HEK293 (cell line): ENCODE measurements at regions not wholly inside any gene's neighbourhood (a gene's known extent, or its start where the extent isn't known, plus 50 kb on each side); places are given as distances from the start of the nearest gene placed in this dataset.

Experiments
- GFI1B ChIP-seq: fragments of 450-650 bp; formaldehyde crosslinking; IDR thresholded peaks from 2 replicates; pipeline ENCODE4 v1.5.1; 2016; ENCODE audit warnings: missing biosample characterization, missing genetic modification characterization
- GLIS2 ChIP-seq: fragments of 450-650 bp; formaldehyde crosslinking; IDR thresholded peaks from 2 replicates; pipeline ENCODE4 v1.5.1; 2016; ENCODE audit warnings: missing biosample characterization, missing genetic modification characterization
- HOXC10 ChIP-seq: sonication (generic); formaldehyde crosslinking; IDR thresholded peaks from 2 replicates; pipeline ENCODE4 v1.8.1; 2023; ENCODE audit warnings: mild to moderate bottlenecking, missing genetic modification reagents
- PRDM1 ChIP-seq: fragments of 450-650 bp; formaldehyde crosslinking; IDR thresholded peaks from 2 replicates; pipeline ENCODE4; 2016; ENCODE audit warnings: missing biosample characterization, missing genetic modification characterization
- ZBTB17 ChIP-seq: fragments of 450-650 bp; formaldehyde crosslinking; IDR thresholded peaks from 2 replicates; pipeline ENCODE4 v1.5.1; 2016; ENCODE audit warnings: missing biosample characterization, missing genetic modification characterization
- ZBTB20 ChIP-seq: fragments of 450-650 bp; formaldehyde crosslinking; IDR thresholded peaks from 2 replicates; pipeline ENCODE4 v1.5.1; 2016; ENCODE audit warnings: missing biosample characterization, missing genetic modification characterization
- ZBTB21 ChIP-seq: fragments of 450-650 bp; formaldehyde crosslinking; IDR thresholded peaks from 2 replicates; pipeline ENCODE4 v1.5.1; 2017; ENCODE audit warnings: missing biosample characterization, missing genetic modification characterization
- ZBTB48 ChIP-seq: fragments of 450-650 bp; formaldehyde crosslinking; IDR thresholded peaks from 2 replicates; pipeline ENCODE4 v1.5.1; 2016; ENCODE audit warnings: missing biosample characterization, missing genetic modification characterization
- ZBTB8A ChIP-seq: fragments of 450-650 bp; formaldehyde crosslinking; IDR thresholded peaks from 2 replicates; pipeline ENCODE4 v1.5.1; 2016; ENCODE audit warnings: missing biosample characterization, missing genetic modification characterization
- ZIC2 ChIP-seq: fragments of 450-650 bp; formaldehyde crosslinking; IDR thresholded peaks from 2 replicates; pipeline ENCODE4 v1.5.1; 2016; ENCODE audit warnings: missing biosample characterization, missing genetic modification characterization
- ZNF112 ChIP-seq: fragments of 450-650 bp; formaldehyde crosslinking; IDR thresholded peaks from 2 replicates; pipeline ENCODE4 v1.5.0; 2017; ENCODE audit warnings: missing biosample characterization, missing genetic modification characterization
- ZNF155 ChIP-seq: fragments of 450-650 bp; formaldehyde crosslinking; IDR thresholded peaks from 2 replicates; pipeline ENCODE4 v1.5.1; 2016; ENCODE audit warnings: missing biosample characterization, missing genetic modification characterization
- ZNF24 ChIP-seq: fragments of 450-650 bp; formaldehyde crosslinking; IDR thresholded peaks from 2 replicates; pipeline ENCODE4 v1.5.1; 2016; ENCODE audit warnings: missing biosample characterization, missing genetic modification characterization
- ZNF248 ChIP-seq: fragments of 450-650 bp; formaldehyde crosslinking; IDR thresholded peaks from 2 replicates; pipeline ENCODE4 v1.5.1; 2017; ENCODE audit warnings: missing biosample characterization, missing genetic modification characterization
- ZNF362 ChIP-seq: fragments of 450-650 bp; formaldehyde crosslinking; IDR thresholded peaks from 2 replicates; pipeline ENCODE4 v1.5.1; 2016; ENCODE audit warnings: missing biosample characterization, missing genetic modification characterization
- ZNF488 ChIP-seq: fragments of 450-650 bp; formaldehyde crosslinking; IDR thresholded peaks from 2 replicates; pipeline ENCODE4 v1.5.1; 2016; ENCODE audit warnings: missing biosample characterization, missing genetic modification characterization
- ZNF510 ChIP-seq: fragments of 450-650 bp; formaldehyde crosslinking; IDR thresholded peaks from 2 replicates; pipeline ENCODE4 v1.5.1; 2018; ENCODE audit warnings: mild to moderate bottlenecking, missing genetic modification characterization, missing biosample characterization; ENCODE audit not compliant: insufficient replicate concordance
- ZNF544 ChIP-seq: fragments of 450-650 bp; formaldehyde crosslinking; IDR thresholded peaks from 2 replicates; pipeline ENCODE4 v1.5.0; 2017; ENCODE audit warnings: missing biosample characterization, missing genetic modification characterization
- ZNF660 ChIP-seq: fragments of 450-650 bp; IDR thresholded peaks from 2 replicates; pipeline ENCODE4 v1.5.1; 2018; ENCODE audit warnings: missing biosample characterization, mild to moderate bottlenecking, missing genetic modification characterization
- ZNF707 ChIP-seq: fragments of 450-650 bp; formaldehyde crosslinking; IDR thresholded peaks from 2 replicates; pipeline ENCODE4 v1.5.1; 2016; ENCODE audit warnings: missing biosample characterization, missing genetic modification characterization
- TF ChIP-seq, protein P1 (sequence below): fragments of 450-650 bp; formaldehyde crosslinking; IDR thresholded peaks from 2 replicates; pipeline ENCODE4 v1.5.0; 2017; ENCODE audit warnings: missing biosample characterization, missing genetic modification characterization, borderline replicate concordance
- TF ChIP-seq, protein P2 (sequence below): fragments of 450-650 bp; formaldehyde crosslinking; IDR thresholded peaks from 2 replicates; pipeline ENCODE4 v1.5.1; 2017; ENCODE audit warnings: missing biosample characterization, missing genetic modification characterization

DNA sequence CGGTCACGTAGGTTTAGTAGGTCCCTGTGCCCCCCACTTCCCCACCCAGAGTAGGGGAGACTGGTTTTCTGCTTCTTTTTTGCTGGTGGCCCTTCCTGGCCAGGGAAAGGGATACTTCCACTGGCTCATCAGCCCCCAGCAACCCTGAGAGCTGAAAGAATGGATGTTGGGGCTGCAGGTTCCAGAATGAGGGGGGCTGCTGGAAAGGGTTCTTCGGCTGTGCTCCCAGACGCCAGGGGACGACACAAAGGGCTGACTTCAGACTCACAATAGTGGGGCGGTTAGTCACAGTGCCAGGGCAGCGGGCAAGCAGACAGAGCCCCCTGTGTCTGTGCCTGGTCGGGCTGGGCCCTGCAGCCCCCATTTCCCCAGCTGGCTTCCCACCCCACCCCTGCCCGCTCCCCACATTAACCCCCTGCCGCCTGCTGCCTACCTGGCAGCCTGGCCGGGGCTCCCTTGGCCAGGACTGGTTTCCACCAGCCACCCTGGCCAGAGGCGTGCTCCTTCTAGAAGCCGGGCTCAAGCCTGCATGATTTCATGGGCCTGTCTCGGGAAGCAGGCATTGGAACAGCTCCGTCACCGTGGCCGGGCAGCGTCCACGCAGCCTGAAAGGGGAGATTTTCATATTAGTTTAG lies 79.1 kb upstream of the WNT7B start (continued):
- TF ChIP-seq ZNF660 (tag by site-specific recombination), result 0 out of 2 replicates have a peak, but pooled peaks have one; percentile 14
- TF ChIP-seq ZNF112 (tag by site-specific recombination), result no peak
- no peak for TF ChIP-seq ZNF707 (tag by site-specific recombination)
- TF ChIP-seq PRDM1 (tag by site-specific recombination), result no peak
- TF ChIP-seq, protein P1, sequence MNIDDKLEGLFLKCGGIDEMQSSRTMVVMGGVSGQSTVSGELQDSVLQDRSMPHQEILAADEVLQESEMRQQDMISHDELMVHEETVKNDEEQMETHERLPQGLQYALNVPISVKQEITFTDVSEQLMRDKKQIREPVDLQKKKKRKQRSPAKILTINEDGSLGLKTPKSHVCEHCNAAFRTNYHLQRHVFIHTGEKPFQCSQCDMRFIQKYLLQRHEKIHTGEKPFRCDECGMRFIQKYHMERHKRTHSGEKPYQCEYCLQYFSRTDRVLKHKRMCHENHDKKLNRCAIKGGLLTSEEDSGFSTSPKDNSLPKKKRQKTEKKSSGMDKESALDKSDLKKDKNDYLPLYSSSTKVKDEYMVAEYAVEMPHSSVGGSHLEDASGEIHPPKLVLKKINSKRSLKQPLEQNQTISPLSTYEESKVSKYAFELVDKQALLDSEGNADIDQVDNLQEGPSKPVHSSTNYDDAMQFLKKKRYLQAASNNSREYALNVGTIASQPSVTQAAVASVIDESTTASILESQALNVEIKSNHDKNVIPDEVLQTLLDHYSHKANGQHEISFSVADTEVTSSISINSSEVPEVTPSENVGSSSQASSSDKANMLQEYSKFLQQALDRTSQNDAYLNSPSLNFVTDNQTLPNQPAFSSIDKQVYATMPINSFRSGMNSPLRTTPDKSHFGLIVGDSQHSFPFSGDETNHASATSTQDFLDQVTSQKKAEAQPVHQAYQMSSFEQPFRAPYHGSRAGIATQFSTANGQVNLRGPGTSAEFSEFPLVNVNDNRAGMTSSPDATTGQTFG (tag by site-specific recombination), result no peak
- peak; percentile 14; the same call in 1 of the 2 replicates for TF ChIP-seq ZBTB17
- TF ChIP-seq ZNF544 (tag by site-specific recombination), result no peak
- TF ChIP-seq ZBTB20 (tag by site-specific recombination), result peak; percentile 56; the same call in 1 of the 2 replicates
- TF ChIP-seq HOXC10 (CRISPR knock-in tag), result no peak
- TF ChIP-seq, protein P2, sequence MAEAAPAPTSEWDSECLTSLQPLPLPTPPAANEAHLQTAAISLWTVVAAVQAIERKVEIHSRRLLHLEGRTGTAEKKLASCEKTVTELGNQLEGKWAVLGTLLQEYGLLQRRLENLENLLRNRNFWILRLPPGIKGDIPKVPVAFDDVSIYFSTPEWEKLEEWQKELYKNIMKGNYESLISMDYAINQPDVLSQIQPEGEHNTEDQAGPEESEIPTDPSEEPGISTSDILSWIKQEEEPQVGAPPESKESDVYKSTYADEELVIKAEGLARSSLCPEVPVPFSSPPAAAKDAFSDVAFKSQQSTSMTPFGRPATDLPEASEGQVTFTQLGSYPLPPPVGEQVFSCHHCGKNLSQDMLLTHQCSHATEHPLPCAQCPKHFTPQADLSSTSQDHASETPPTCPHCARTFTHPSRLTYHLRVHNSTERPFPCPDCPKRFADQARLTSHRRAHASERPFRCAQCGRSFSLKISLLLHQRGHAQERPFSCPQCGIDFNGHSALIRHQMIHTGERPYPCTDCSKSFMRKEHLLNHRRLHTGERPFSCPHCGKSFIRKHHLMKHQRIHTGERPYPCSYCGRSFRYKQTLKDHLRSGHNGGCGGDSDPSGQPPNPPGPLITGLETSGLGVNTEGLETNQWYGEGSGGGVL (tag by site-specific recombination), result peak; percentile 82
- TF ChIP-seq GLIS2 (tag by site-specific recombination), result peak; percentile 46
- no peak for TF ChIP-seq ZBTB21 (tag by site-specific recombination)
- TF ChIP-seq ZNF510 (tag by site-specific recombination), result no peak
- no peak for TF ChIP-seq ZNF248 (tag by site-specific recombination)
- no peak for TF ChIP-seq ZNF155 (tag by site-specific recombination)
- TF ChIP-seq ZBTB48 (tag by site-specific recombination), result 0 out of 2 replicates have a peak, but pooled peaks have one; percentile 17
- TF ChIP-seq ZNF362 (tag by site-specific recombination), result no peak
- TF ChIP-seq GFI1B (tag by site-specific recombination), result no peak
- TF ChIP-seq ZIC2 (tag by site-specific recombination), result no peak
- TF ChIP-seq ZBTB8A (tag by site-specific recombination), result peak; percentile 53
- no peak for TF ChIP-seq ZNF24 (tag by site-specific recombination)
- TF ChIP-seq ZNF488 (tag by site-specific recombination), result no peak
- TF ChIP-seq, all 188 proteins: peak for 16
